Tibial nerve (tissue), 4 donors: ENCODE measurements at regions not wholly inside any gene's neighbourhood (a gene's known extent, or its start where the extent isn't known, plus 50 kb on each side); places are given as distances from the start of the nearest gene placed in this dataset.

ENCODE experiments used
- DNase-seq, 2 donors: peaks; one replicate each; pipeline ENCODE4 v3.0.0-alpha.2; 2019; ENCODE audit warnings: low spot score in 2 of 2
- H3K27ac ChIP-seq, 4 donors: fragments of 200-600 bp; sonication (generic) in 3 of 4; one replicate each; pipeline ENCODE4 v1.5.1; 2017 to 2019; ENCODE audit warnings: mild to moderate bottlenecking in 1 of 4
- H3K27me3 ChIP-seq, 2 donors: fragments of 200-600 bp; sonication (generic) in 1 of 2; one replicate each; pipeline versions ENCODE4 v1.5.1 to v1.6.0; 2017 to 2019
- H3K36me3 ChIP-seq, 3 donors: fragments of 200-600 bp; sonication (generic); one replicate each; pipeline ENCODE4 v1.5.1; 2018 to 2019
- H3K4me1 ChIP-seq, 4 donors: fragments of 200-600 bp; sonication (generic) in 3 of 4; one replicate each; pipeline ENCODE4 v1.5.1; 2017 to 2019
- H3K4me3 ChIP-seq, 4 donors: fragments of 200-600 bp; sonication (generic) in 3 of 4; one replicate each; pipeline ENCODE4 v1.5.1; 2017 to 2019; ENCODE audit warnings: mild to moderate bottlenecking in 1 of 4, moderate library complexity in 1 of 4
- H3K9me3 ChIP-seq, 4 donors: fragments of 200-600 bp; sonication (generic) in 3 of 4; one replicate each; pipeline ENCODE4 v1.5.1; 2017 to 2019
- EP300 ChIP-seq, 2 donors: sonication (generic); formaldehyde crosslinking; IDR thresholded peaks; one replicate each; pipeline ENCODE4 v1.6.1; 2017; ENCODE audit warnings: antibody characterized with exemption in 2 of 2, mild to moderate bottlenecking in 1 of 2
- POLR2A ChIP-seq, 2 donors: fragments of 450-650 bp; IDR thresholded peaks; one replicate each; pipeline ENCODE4 v1.6.1; 2017; ENCODE audit warnings: antibody characterized with exemption in 2 of 2, mild to moderate bottlenecking in 2 of 2, moderate library complexity in 2 of 2
- WGBS, 2 donors: methylation state at CpG; one replicate each; pipeline ENCODE4 v1.1.5; 2018; 5-methylcytosine and 5-hydroxymethylcytosine counted together
- TF ChIP-seq, protein P1 (sequence below), 5 experiments: fragments of 200-600 bp in 3 of 5; fragments of 450-650 bp in 2 of 5; sonication (generic) in 3 of 5; IDR thresholded peaks; one replicate each; pipeline ENCODE4 v1.5.1; 2016 to 2019; ENCODE audit warnings: antibody characterized with exemption in 5 of 5, mild to moderate bottlenecking in 3 of 5, moderate library complexity in 2 of 5

DNA sequence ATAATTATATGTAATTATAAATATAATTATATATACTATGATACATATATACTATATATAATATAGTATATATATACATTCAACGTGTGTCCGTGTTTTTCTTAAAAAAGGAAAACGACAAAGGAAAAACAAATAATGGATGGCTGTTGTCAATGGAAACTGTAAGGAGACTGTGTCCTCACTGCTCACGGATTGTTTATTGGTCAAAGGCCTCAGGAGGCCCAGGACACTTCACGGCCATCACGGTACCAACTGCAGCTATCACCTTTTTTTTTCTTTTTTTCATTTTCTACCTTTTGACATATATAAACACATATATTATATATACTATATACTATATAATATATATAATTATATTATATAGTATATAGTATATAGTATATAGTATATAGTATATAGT is 113.4 kb downstream of the SPTSSA start:
- no peaks in the 10 kb centered on the region for H3K4me1 ChIP-seq
- 93 to 95% methylated on average over 6 of the region's 6 CpGs for WGBS, 2 donors
- no peak overlapping the region for H3K27ac ChIP-seq
- H3K4me3 ChIP-seq, result no peak overlapping the region
- DNase-seq, result no peak
- H3K9me3 ChIP-seq, result peaks cover 0 to 8% (median 0%) of the 10 kb centered on the region in 4 donors
- H3K36me3 ChIP-seq, result no peaks in the 10 kb centered on the region
- no peak for TF ChIP-seq POLR2A (IDR thresholded peaks at IDR 0.05)
- TF ChIP-seq EP300 (IDR thresholded peaks at IDR 0.05), result no peak
- TF ChIP-seq, protein P1, sequence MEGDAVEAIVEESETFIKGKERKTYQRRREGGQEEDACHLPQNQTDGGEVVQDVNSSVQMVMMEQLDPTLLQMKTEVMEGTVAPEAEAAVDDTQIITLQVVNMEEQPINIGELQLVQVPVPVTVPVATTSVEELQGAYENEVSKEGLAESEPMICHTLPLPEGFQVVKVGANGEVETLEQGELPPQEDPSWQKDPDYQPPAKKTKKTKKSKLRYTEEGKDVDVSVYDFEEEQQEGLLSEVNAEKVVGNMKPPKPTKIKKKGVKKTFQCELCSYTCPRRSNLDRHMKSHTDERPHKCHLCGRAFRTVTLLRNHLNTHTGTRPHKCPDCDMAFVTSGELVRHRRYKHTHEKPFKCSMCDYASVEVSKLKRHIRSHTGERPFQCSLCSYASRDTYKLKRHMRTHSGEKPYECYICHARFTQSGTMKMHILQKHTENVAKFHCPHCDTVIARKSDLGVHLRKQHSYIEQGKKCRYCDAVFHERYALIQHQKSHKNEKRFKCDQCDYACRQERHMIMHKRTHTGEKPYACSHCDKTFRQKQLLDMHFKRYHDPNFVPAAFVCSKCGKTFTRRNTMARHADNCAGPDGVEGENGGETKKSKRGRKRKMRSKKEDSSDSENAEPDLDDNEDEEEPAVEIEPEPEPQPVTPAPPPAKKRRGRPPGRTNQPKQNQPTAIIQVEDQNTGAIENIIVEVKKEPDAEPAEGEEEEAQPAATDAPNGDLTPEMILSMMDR (IDR thresholded peaks at IDR 0.05), result no peak
- H3K27me3 ChIP-seq, result no peaks in the 10 kb centered on the region

DNA sequence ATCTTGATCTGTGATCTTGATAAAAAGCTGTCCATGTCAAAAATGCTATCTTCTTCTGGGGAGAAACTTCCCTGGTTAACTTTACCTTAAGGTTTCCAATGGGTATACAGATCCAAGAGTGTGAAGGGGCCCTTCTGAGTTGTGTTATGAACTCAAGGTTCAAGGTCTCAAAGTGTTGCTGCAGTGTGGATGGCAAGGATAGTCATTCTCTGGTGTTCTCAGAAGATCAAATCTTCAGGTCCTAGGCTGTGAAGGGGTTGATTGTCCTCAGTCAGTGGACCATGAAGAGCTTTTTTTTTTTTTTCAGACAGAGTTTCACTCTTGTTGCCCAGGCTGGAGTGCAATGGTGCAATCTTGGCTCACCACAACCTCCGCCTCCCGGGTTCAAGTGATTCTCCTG is 114.4 kb downstream of the SPTSSA start:
- no peaks in the 10 kb centered on the region for H3K27me3 ChIP-seq
- H3K4me3 ChIP-seq, result no peak overlapping the region
- no peak overlapping the region for H3K27ac ChIP-seq
- no peaks in the 10 kb centered on the region for H3K4me1 ChIP-seq
- H3K36me3 ChIP-seq, result no peaks in the 10 kb centered on the region
- DNase-seq, result no peak
- TF ChIP-seq, protein P1 (IDR thresholded peaks at IDR 0.05), result no peak
- TF ChIP-seq EP300 (IDR thresholded peaks at IDR 0.05) (no peak), POLR2A (IDR thresholded peaks at IDR 0.05) (no peak)
- 99 to 100% methylated on average over 2 of the region's 2 CpGs for WGBS, 2 donors
- peaks cover 0 to 8% (median 0%) of the 10 kb centered on the region in 4 donors for H3K9me3 ChIP-seq

DNA sequence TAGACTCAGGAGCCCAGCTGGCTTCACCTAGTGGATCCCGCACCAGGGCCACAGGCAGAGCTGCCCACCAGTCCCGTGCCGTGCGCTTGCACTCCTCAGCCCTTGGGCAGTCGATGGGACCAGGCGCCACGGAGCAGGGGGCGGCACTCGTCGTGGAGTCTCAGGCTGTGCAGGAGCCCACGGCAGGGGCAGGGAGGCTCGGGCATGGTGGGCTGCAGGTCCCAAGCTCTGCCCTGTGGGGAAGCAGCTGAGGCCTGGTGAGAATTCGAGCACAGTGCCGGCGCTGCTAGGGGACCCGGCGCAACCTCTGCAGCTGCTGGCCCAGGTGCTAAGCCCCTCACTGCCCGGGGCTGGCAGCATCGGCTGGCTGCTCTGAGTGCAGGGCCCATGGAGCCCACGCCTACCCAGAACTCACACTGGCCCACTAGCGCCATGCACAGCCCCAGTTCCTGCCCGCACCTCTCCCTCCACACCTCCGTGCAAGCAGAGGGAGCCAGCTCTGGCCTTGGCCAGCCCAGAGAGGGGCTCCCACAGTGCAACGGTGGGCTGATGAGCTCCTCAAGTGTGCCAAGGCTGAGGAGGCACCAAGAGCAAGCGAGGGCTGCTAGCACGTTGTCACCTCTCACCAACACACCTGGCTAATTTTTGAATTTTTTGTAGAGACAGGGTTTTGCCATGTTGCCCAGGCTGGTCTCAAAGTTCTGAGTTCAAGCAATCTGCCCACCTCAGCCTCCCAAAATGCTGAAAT is 116.1 kb downstream of the SPTSSA start:
- Histone ChIP-seq H3K4me3 (no peak overlapping the region), H3K27me3 (no peaks in the 10 kb centered on the region), H3K9me3 (peaks cover 0 to 8% (median 0%) of the 10 kb centered on the region in 4 donors), H3K4me1 (no peaks in the 10 kb centered on the region), H3K36me3 (no peaks in the 10 kb centered on the region), H3K27ac (no peak overlapping the region)
- no peak for DNase-seq
- WGBS, 2 donors, result 90 to 96% methylated on average over 17 to 24 of the region's 26 CpGs
- no peak for TF ChIP-seq POLR2A (IDR thresholded peaks at IDR 0.05)
- TF ChIP-seq, protein P1 (IDR thresholded peaks at IDR 0.05), result no peak
- TF ChIP-seq EP300 (IDR thresholded peaks at IDR 0.05), result no peak

DNA sequence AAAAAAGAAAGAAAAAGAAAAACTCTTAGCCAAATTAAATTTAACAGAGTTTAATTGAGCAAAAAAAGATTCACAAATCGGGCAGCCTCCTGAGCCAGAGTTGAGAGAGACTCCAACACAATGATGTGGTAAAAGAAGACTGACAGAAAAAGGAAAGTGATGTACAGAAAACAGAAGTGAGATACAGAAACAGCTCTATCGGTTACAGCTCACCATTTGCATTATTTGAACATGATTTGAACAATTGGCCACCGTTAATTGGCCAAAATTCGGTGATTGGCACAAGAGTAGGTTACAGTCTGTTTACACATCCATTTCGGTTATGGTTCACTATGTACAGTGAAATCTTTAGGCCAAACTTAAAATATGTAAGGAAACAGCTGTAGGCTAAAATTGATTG is 117.7 kb downstream of the SPTSSA start:
- no peak for DNase-seq
- Histone ChIP-seq H3K36me3 (no peaks in the 10 kb centered on the region), H3K4me3 (no peak overlapping the region), H3K4me1 (no peaks in the 10 kb centered on the region), H3K27ac (no peak overlapping the region), H3K27me3 (no peaks in the 10 kb centered on the region), H3K9me3 (peaks cover 0 to 8% (median 0%) of the 10 kb centered on the region in 4 donors)
- WGBS, 2 donors, result 87 to 90% methylated on average over 5 of the region's 5 CpGs
- TF ChIP-seq POLR2A (IDR thresholded peaks at IDR 0.05) (no peak), EP300 (IDR thresholded peaks at IDR 0.05) (no peak)
- TF ChIP-seq, protein P1 (IDR thresholded peaks at IDR 0.05), result no peak

DNA sequence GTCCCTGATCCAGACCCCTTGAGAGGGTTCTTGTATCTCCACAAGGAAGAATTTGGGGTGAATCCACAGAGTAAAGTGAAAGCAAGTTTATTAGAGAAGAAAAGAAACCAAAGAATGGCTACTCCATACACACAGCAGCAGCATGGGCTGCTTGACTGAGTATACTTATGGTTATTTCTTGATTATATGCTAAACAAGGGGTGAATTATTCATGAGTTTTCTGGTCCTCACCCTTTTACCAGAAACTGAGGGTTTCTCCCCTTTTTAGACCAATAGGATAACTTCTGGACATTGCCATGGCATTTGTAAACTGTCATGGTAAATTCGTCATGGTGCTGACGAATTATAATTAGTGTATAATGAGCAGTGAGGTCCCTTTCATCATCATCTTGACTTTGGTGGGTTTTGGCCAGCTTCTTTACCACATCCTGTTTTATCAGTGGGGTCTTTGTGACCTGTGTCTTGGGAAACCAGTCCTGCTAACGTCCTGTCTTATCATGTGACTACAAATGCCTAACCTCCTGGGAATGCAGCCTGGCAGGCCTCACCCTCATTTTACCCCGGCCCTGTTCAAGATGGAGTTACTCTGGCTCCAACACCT is 121.9 kb downstream of the SPTSSA start:
- no peak for TF ChIP-seq EP300 (IDR thresholded peaks at IDR 0.05)
- TF ChIP-seq POLR2A (IDR thresholded peaks at IDR 0.05), result no peak
- TF ChIP-seq, protein P1 (IDR thresholded peaks at IDR 0.05), result no peak
- Histone ChIP-seq H3K4me1 (no peaks in the 10 kb centered on the region), H3K4me3 (no peak overlapping the region), H3K27me3 (no peaks in the 10 kb centered on the region), H3K27ac (no peak overlapping the region), H3K36me3 (no peaks in the 10 kb centered on the region), H3K9me3 (no peaks in the 10 kb centered on the region)
- no peak for DNase-seq
- WGBS, 2 donors, result 57 to 58% methylated on average over 4 of the region's 4 CpGs
